DMS 273 (cell line): ENCODE measurements at regions not wholly inside any gene's neighbourhood (a gene's known extent, or its start where the extent isn't known, plus 50 kb on each side); places are given as distances from the start of the nearest gene placed in this dataset.
"Not testable (repeated sequence)": the region's sequence is repeated elsewhere in the genome, so short reads cannot be mapped to it uniquely, and the experiment has no call there.

ENCODE experiments used
- DNase-seq: peaks from one replicate; lab custom pipeline; 2025; ENCODE audit not compliant: unreplicated experiment; lab: John Stamatoyannopoulos, UW

DNA sequence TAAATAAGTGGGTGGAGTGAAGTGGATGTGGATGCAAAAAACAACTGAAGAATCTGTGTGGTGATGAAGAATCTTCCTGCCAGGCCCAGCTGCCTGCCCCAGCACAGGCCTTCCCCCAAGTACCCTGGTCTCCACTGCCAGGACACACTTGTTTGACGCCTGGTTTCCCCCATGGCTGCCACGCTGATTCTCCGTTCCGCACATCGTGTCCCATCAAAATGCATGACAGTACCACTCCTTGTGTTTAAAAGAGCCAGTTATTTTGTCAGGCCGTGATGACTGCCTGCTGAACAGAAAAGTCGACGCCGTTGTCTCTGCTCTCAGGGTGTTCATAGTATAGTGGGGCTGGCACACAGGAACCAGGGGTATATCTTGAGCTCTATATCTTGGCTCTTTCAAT, 50.3 kb upstream of the KYNU start:
- no peak for DNase-seq

DNA sequence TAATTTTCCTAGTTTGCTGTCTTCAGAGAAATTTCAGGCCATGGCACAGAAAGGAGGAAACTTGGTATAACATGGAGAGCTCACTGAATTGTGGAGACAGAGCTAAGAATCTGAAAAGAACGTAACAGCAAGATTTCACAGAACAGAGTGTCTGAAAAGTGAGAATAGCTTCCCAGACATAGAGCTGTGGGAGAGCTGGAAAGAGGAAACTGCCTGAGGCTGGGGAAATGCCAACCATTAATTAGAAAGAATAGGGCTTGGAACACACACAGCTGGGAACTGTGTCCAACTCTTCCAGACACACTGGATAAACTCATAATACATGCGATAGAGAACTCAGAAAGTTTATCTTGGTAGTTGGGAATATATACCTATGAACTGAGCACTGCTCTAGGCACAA, 51.6 kb upstream of the KYNU start:
- no peak for DNase-seq

DNA sequence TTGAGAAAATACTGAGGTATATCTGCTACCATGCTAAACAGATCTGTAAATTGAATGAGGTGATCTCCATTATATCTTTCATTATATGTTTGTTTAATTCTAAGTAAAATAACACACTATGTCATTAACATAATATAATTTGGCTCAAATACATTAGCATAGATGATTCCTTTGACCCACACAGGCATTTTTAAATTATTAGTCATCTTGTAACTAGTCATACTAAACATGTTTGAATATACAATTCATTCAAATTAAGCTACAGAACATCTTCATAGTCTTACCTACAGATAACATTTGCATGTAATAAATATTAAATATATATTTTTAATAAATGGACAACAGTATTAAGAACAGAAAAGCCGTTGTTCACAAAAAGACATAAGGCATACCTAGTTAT, 52.7 kb upstream of the KYNU start:
- no peak for DNase-seq

DNA sequence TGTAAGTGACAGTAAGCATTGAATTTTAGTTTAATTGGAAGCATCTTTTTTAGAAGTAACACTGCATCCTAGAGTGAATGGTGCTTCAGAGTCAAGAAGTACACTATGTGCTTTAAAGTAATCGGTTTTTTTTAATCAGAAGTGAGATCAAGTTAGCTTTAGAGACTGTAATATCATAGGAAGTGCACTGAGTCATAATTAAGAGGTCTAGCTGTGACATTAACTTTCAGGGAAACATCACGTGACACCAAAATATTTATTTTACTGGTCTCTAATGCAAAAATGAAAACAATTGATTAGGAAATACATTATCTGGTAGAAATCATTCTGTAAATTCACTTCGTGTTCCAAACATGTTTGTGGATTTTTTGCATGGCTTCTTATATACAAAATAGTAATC, 55.3 kb upstream of the KYNU start:
- DNase-seq, result no peak

DNA sequence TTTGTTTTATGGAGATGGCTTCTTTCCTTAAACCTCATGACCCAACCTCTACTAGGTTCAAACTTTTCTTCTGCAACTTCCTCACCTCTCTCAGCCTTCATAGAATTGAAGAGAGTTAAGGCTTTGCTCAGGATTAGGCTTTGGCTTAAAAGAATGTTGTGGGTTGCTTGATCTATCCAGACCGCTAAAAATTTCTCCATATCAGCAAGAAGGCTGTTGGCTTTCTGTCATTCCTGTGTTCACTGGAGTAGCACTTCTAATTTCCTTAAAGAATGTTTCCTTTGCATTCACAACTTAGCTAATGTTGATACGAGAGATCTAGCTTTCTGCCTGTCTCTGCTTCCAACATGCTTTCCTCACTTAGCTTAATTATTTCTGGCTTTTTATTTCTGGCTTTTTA, 58.1 kb upstream of the KYNU start:
- DNase-seq, result no peak

DNA sequence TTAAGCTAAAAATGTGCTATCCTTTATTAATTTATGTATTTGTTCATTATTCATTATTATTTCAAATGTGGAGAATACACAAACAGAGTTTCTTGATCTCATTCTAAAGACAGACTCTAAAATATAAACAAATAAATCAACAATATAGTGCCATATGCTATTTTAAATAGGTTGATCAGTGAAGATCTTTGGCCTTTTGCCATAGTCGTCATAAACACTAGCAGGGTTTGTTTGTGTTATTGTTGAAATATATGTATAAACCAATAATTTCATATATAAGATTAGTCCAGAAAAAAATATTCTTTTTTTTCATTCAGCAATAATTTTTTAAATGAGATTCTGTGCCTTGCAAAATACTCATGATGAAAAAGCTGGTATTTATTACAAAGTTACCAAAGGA, 62.1 kb upstream of the KYNU start:
- DNase-seq, result no peak

DNA sequence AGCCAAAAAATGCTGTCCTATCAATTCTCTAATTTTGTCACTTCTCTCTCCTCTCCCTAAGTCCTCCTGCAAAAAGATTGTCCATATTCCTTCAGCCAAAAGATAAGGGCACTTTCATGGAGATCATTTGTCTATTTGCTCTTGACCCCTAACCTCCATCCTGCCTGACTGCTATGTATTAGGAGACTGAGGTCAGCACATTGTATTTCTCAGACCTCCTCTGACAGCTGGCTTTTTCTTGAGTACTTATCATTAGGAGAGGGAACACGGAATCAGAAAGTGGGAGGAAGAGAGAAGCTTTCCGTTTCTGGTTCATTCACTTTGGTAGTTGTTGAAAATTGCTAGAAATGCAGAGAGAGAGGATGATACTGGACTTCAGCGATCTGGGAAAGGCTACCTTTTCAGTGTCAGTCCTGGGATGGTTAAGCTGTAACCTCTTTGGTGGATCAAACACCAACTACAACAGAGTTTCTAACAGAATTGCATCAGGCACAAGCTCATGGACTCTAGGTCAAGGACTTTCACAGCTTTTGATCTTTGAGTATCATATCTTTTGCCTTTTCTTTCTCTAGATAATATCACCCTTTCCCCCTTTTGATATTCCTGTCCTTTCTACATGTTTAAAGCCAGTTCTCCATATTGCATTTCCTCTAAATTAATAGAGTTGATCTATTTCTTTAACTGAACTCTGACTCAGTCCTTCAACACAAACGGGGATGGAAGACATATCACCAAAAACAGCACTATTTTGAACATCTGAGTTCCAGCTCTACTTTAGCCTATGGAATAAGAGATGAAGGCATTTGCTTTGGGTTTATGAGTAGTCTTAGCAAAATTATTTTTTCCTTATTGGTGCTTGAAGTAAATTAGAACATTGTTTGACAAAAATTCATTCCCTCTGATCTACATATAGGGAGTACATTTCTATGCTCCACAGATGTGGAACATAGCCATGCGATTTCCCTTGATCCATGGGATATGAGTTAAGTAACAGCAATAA, 63.3 kb upstream of the KYNU start:
- no peak for DNase-seq

DNA sequence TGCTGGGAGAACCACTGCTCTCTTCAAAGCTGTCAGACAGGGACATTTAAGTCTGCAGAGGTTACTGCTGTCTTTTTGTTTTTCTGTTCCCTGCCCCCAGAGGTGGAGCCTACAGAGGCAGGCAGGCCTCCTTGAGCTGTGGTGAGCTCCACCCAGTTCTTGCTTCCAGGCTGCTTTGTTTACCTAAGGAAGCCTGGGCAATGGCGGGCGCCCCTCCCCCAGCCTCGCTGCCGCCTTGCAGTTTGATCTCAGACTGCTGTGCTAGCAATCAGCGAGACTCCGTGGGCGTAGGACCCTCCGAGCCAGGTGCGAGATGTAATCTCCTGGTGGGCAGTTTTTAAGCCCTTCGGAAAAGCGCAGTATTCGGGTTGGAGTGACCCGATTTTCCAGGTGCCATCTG, 65.8 kb upstream of the KYNU start:
- DNase-seq, result not testable (repeated sequence)

DNA sequence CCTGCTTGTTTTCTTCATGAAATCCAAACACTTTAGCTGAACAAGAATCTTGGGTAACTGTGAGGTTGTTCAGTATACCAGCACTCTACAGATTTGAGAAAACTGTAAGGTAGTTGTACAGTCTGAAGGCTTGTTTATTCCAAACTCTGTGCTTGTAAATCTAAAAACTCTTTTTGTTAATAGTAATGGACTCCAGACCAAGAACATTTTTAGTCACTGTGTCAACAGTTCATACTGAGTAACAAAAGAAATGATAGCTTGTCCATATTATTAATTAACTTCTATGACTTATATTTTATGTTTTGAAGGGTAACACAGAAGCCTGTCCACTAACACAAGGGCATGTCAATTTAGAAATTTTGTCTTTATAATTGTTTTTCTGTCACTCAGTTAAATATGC, 72.2 kb upstream of the KYNU start:
- no peak for DNase-seq

DNA sequence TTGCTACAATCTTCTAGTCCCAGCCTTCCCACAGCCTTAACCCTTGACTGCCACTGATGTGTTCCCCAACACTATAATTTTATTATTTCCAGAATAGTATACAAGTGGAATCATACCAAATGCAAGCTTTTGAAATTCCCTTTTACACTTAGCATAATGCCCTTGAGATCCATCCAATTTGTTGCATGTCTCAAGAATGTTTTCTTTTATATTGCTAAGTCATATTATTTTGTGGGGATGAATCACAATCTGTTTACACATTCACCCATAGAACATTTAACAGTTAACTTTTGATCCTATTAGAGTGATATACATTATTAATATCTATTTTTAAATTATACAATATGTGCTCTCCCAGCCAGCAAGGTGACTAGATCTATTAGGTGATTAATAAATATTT, 74.3 kb upstream of the KYNU start:
- no peak for DNase-seq

DNA sequence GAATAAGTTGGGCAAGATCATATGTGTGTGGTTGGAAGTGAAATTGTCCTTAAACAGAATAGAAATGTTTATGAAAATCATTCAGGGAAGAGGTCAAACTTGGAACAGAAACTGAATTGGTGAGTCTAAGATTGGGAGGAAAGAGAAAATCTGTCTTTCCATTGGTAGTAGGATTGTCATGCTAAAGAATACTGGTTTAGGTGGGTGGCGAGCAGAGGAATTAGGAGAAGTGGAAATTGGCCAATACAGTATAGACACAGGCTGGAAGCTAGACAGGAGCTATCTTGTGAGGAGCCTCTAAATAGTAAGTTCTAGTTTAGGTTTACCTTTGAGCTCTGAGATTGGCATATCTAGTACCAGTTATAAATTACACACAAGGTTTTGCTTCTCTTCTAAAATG, 80.9 kb upstream of the KYNU start:
- no peak for DNase-seq

DNA sequence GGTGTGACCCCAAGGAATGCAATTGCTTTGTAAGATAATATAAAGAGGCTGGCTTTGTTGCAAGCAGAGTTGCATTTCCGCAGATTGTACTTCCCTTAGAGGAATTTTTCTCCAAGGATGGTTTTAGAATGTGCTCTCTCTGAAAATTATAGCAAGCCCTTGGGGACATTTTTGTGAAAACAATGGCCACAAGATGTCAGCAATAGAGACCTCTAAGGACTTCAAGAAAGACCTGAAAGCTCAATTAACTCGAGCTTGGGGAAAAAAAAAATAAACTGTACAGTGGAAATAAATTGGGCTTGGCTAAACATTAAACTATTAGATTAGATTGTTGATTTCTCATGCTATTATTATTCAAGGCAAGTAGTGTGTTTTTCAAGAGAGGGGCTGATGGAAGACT, 81.3 kb upstream of the KYNU start:
- DNase-seq, result no peak

DNA sequence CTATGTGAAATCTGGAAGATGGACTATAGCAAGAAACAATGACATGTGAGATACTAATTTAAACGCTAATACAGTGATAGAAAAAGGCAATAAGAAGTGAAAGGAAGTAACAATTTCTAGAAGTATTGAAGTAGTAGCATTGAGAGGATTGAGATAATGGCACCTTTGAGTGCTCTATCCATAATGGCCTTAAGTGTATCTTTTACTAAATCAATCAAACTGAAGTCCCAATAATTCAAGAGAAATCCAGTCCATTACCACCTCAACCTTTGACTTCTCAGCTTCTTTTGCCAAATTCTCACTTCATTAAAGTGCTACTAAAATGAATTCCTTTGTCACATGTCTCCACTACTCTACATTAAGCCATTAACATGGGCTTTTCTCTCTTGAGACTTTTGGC, 82.6 kb upstream of the KYNU start:
- DNase-seq, result no peak

DNA sequence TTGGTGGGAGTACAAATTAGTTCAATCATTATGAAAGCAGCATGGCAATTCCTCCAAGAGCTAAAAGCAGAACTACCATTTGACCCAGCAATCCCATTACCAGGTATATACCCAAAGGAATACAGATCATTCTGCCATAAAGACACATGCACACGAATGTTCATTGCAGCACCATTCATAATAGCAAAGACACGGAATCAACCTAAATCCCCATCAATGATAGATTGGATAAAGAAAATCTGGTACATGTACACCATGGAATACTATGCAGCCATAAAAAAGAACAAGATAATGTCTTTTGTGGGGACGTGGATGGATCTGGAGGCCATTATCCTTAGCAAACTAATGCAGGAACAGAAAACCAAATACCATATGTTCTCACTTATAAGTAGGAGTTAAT, 85.1 kb upstream of the KYNU start:
- DNase-seq, result not testable (repeated sequence)

DNA sequence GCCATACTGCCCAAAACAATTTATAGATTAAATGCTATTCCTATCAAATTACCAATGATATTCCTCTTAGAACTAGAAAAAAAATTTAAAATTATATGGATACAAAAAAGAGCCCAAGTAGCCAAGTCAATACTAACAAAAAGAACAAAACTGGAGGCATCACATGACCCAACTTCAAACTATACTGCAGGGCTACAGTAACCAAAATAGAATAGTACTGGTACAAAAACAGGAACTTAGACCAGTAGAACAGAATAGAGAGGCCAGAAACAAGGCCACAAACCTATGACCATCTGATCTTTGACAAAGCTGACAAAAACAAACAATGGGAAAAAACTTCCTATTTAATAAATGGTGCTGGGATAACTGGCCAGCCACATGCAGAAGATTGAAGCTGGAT, 86.1 kb upstream of the KYNU start:
- DNase-seq, result no peak

DNA sequence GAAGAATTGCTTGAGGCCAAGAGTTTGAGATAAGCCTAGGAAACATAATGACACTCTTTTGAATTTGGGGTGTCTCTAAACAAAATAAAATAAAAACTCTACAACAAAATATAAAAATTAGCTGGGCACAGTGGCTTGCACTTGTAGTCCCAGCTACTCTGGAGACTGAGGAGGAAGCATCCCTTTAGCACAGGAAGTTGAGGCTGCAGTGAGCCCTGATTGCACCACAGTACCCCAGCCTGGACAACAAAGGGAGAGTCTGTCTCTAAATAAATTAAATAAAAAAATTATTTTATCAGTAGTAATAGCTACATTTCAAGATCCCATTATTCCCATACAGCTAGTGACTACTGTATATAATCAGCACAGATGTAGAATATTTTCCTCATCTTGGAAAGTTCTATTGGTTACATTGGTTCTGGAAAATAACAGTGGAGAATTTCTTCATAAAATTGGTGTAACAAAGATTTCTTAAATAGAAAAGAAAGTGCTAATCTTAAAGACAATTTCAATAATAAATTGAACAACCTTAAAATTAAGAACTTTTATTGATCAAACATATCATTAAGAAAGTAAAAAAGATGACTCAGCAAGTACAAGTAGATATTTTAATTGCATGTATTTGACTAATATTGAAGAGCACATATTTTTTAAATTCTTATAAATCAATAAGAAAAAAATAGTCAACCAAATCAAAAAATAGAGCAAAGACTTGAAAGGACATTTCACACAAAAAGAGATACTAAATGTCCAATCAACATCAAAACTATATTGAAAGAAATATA, 90.4 kb upstream of the KYNU start:
- no peak for DNase-seq

DNA sequence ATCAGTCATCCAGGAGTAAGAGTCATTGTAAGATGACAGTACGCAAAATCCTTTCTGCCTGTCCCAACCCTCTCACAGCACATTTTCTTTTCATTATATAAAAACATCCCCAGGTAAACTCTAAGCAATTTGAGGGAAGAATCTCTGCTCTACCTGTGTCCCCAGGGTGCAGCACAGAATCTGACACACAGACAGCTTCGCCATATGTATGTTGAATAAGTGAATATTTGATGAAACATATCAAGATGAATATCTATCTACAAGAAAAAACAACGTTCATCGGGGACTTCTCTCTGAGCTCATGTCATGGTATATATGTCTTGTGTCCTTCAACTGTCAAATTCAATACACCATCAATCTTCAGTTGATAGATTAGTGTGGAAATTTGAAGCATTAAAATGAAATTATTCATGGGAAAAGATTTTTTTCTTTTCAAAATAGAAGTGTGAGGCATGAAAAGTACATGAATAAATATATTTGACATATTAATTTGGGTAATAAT, 94.5 kb upstream of the KYNU start:
- DNase-seq, result no peak

DNA sequence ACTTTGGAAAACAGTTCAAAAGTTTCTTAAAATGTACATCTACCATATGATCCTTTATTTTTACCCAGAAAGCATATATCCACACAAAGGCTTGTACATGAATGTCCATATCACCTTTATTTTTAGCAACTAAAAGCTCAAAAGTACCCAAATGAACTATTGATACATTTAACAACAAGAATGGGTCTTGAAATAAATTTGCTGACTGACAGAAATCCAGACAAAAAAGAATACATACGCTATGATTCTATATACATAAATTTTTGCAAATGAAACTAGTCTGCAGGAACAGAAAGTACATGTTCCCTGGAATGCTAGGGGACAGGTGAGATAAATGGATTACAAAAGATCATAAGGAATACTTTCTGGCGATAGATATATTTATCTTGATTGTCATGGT, 96.3 kb upstream of the KYNU start:
- no peak for DNase-seq

DNA sequence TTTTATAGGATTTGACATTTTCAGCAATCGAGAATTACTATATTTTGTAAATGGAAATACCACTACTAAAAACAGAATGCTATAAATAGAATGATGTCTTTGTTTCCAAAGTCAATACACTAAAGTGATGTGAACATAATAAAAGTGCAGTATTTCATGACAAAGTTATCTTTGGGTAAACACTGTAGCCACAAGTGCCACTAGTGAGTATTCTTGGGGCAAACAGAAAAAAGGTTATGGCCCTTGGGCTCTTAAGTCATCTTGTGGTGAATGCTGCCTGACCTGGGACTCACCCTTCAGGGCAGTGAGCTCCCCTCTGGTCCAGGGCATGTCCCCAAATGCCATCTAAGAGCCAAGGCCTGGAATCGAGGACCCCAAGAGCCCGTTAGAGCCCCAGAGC, 99.2 kb upstream of the KYNU start:
- no peak for DNase-seq

DNA sequence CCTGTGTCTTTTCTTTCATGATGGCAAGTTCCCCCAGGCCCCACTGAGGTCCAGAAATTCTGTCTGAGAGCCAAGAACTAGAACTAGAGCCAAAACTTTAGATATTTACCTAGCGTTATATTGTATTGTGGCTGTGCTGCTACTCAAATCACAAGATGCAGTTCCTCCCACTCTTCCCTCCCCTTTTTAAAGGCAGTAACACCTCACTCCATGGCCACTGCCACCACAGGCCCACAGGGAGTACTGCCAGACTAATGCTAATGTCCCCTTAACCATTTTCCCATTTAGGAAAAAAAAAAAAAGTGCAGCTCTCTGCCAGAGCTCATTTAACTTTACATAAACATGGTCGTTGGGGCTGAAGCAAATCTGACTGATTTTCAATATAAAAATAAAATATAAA, 99.7 kb upstream of the KYNU start:
- DNase-seq, result no peak

DNA sequence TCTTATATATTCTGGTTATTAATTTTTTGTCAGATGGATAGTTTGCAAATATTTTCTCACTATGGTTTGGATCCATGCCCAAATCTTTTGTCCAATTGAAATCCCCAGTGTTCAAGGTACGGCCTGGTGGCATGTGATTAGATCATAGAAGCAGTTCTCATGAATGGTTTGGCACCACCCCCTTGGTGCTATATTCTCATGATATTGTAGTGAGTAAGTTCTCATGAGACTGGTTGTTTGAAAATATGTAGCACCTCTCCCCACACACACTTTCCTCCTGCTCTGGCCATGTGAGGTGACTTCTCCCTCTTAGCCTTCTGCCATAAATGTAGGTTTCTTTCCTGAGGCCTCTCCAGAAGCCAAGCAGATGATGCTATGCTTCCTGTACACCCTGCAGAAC, 107.7 kb upstream of the KYNU start:
- no peak for DNase-seq

DNA sequence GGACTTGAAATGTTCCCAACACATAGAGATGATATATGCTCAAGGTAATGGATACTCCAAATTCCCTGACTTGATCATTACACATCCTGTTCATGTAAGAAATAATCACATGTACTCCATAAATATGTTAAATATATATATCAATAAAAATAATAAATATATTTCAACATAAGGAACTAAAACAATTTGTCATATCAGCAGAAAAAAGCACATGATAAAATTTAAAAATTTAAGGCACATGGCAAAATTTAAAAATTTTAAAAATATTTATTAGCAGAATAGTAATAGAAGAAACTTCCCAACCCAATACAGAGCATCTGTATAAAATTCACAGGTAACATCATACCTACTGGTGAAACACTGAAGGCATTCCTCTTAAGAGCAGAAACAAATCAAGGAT, 109.6 kb upstream of the KYNU start:
- DNase-seq, result no peak
